DMS114 treated with DMSO at 0.1 percent for 48 hours (cell line): ENCODE measurements at regions not wholly inside any gene's neighbourhood (a gene's known extent, or its start where the extent isn't known, plus 50 kb on each side); places are given as distances from the start of the nearest gene placed in this dataset.

ENCODE experiments used
- DNase-seq: peaks from one replicate; lab custom pipeline; 2025; ENCODE audit not compliant: unreplicated experiment; lab: John Stamatoyannopoulos, UW

GRCh38 chr13:76527041-76527440 lies 359.2 kb downstream of the KCTD12 start:
- no peak for DNase-seq

GRCh38 chr13:76523740-76524340 lies 362.4 kb downstream of the KCTD12 start:
- no peak for DNase-seq

- no peak for DNase-seq
These were observed 364.0 kb downstream of the KCTD12 start for GRCh38 chr13:76522083-76522755.

- no peak for DNase-seq
These were observed 366.5 kb downstream of the KCTD12 start for GRCh38 chr13:76519685-76520084.

GRCh38 chr13:76516586-76516985 lies 369.6 kb downstream of the KCTD12 start:
- DNase-seq, result no peak

GRCh38 chr13:76516013-76516412 lies 370.2 kb downstream of the KCTD12 start:
- no peak for DNase-seq

- no peak for DNase-seq
These were observed 373.5 kb downstream of the KCTD12 start for GRCh38 chr13:76512721-76513145.

GRCh38 chr13:76505437-76505836 lies 380.8 kb downstream of the KCTD12 start:
- no peak for DNase-seq

- DNase-seq, result no peak
These were observed 382.4 kb downstream of the KCTD12 start for GRCh38 chr13:76503766-76504165.

GRCh38 chr13:76503291-76503690 lies 382.9 kb downstream of the KCTD12 start:
- no peak for DNase-seq

- DNase-seq, result no peak
These were observed 385.3 kb downstream of the KCTD12 start for GRCh38 chr13:76500894-76501293.

- DNase-seq, result no peak
These were observed 386.3 kb downstream of the KCTD12 start for GRCh38 chr13:76499891-76500290.

GRCh38 chr13:76489274-76489673 lies 396.9 kb downstream of the KCTD12 start:
- no peak for DNase-seq

- DNase-seq, result no peak
These were observed 404.5 kb downstream of the KCTD12 start for GRCh38 chr13:76481738-76482137.

- no peak for DNase-seq
These were observed 411.2 kb downstream of the KCTD12 start for GRCh38 chr13:76474966-76475365.

GRCh38 chr13:76474356-76474755 lies 411.8 kb downstream of the KCTD12 start:
- DNase-seq, result no peak

GRCh38 chr13:76473552-76474134 lies 412.6 kb downstream of the KCTD12 start:
- peak; percentile 41 for DNase-seq

GRCh38 chr13:76472916-76473315 lies 413.3 kb downstream of the KCTD12 start:
- no peak for DNase-seq

- no peak for DNase-seq
These were observed 414.7 kb downstream of the KCTD12 start for GRCh38 chr13:76471486-76471885.

- no peak for DNase-seq
These were observed 415.2 kb downstream of the KCTD12 start for GRCh38 chr13:76470991-76471390.

- no peak for DNase-seq
These were observed 420.2 kb downstream of the KCTD12 start for GRCh38 chr13:76466043-76466442.

GRCh38 chr13:76463314-76463713 lies 422.9 kb downstream of the KCTD12 start:
- no peak for DNase-seq
